HG03039 (cell line): ENCODE measurements at regions not wholly inside any gene's neighbourhood (a gene's known extent, or its start where the extent isn't known, plus 50 kb on each side); places are given as distances from the start of the nearest gene placed in this dataset.

Experiments used
- ATAC-seq: cut with Tn5 transposase; IDR thresholded peaks from one replicate; pipeline ENCODE4 v1.9.1; 2021; ENCODE audit warnings: mild to moderate bottlenecking, moderate library complexity; ENCODE audit not compliant: unreplicated experiment

GRCh38 chr20:53706466-53707370 is 113.1 kb upstream of the ZNF217 start:
- no peak for ATAC-seq

- ATAC-seq, result no peak
These were observed 112.4 kb upstream of the ZNF217 start for GRCh38 chr20:53706008-53706465.

- no peak for ATAC-seq
These were observed 109.0 kb upstream of the ZNF217 start for GRCh38 chr20:53702617-53703016.

- ATAC-seq, result no peak
These were observed 106.3 kb upstream of the ZNF217 start for GRCh38 chr20:53699906-53700305.

GRCh38 chr20:53699085-53699674 is 105.5 kb upstream of the ZNF217 start:
- ATAC-seq, result no peak

- ATAC-seq, result no peak
These were observed 104.8 kb upstream of the ZNF217 start for GRCh38 chr20:53698371-53698978.

GRCh38 chr20:53695797-53696527 is 102.3 kb upstream of the ZNF217 start:
- ATAC-seq, result no peak

- ATAC-seq, result no peak
These were observed 99.7 kb upstream of the ZNF217 start for GRCh38 chr20:53693262-53693871.

GRCh38 chr20:53692465-53693067 is 98.9 kb upstream of the ZNF217 start:
- ATAC-seq, result no peak

GRCh38 chr20:53691811-53692192 is 98.2 kb upstream of the ZNF217 start:
- no peak for ATAC-seq

- no peak for ATAC-seq
These were observed 97.6 kb upstream of the ZNF217 start for GRCh38 chr20:53691060-53691810.

- ATAC-seq, result no peak
These were observed 94.4 kb upstream of the ZNF217 start for GRCh38 chr20:53688085-53688484.

- no peak for ATAC-seq
These were observed 91.5 kb upstream of the ZNF217 start for GRCh38 chr20:53685070-53685595.

GRCh38 chr20:53683506-53683905 is 89.9 kb upstream of the ZNF217 start:
- ATAC-seq, result no peak

- ATAC-seq, result no peak
These were observed 87.9 kb upstream of the ZNF217 start for GRCh38 chr20:53681352-53682212.

- no peak for ATAC-seq
These were observed 86.1 kb upstream of the ZNF217 start for GRCh38 chr20:53679597-53680309.

GRCh38 chr20:53678990-53679596 is 85.5 kb upstream of the ZNF217 start:
- no peak for ATAC-seq
